K562 (cell line): ENCODE measurements at regions not wholly inside any gene's neighbourhood (a gene's known extent, or its start where the extent isn't known, plus 50 kb on each side); places are given as distances from the start of the nearest gene placed in this dataset.

Source experiments
- CTCF ChIP-seq, 3 experiments: IDR thresholded peaks in 2 of 3; conservative IDR thresholded peaks in 1 of 3; 2 replicates each; pipeline ENCODE4 v1.5.1; 2011 to 2012; ENCODE audit warnings: low read length in 3 of 3, mild to moderate bottlenecking in 3 of 3, control low read depth in 2 of 3, improper control_type of control experiment in 1 of 3, inconsistent platforms in 1 of 3, low read depth in 1 of 3, mixed read lengths in 1 of 3, moderate library complexity in 1 of 3; ENCODE audit not compliant: insufficient read depth in 2 of 3
- EZH2 ChIP-seq: IDR thresholded peaks from 2 replicates; pipeline ENCODE4 v1.6.1; 2012; ENCODE audit warnings: low read depth, mild to moderate bottlenecking, inconsistent platforms, low read length, borderline replicate concordance
- FOXJ2 ChIP-seq: fragments of 200-800 bp; sonication (Bioruptor generic); IDR thresholded peaks from 2 replicates; pipeline ENCODE4 v1.6.1; 2016; ENCODE audit warnings: missing genetic modification characterization, missing compliant biosample characterization
- TF ChIP-seq, protein P1 (sequence below): fragments of 250-450 bp; sonication (Bioruptor Pico); IDR thresholded peaks from 2 replicates; pipeline ENCODE4 v1.4.0; 2020; ENCODE audit warnings: borderline replicate concordance
- TF ChIP-seq, protein P2 (sequence below), 2 experiments: fragments of 450-650 bp; formaldehyde crosslinking in 1 of 2; IDR thresholded peaks; 2 replicates each; pipeline versions ENCODE4 v1.4.0 to v1.6.1; 2014 to 2020; ENCODE audit warnings: mild to moderate bottlenecking in 2 of 2, borderline replicate concordance in 1 of 2, low read depth in 1 of 2

- TF ChIP-seq, protein P1, sequence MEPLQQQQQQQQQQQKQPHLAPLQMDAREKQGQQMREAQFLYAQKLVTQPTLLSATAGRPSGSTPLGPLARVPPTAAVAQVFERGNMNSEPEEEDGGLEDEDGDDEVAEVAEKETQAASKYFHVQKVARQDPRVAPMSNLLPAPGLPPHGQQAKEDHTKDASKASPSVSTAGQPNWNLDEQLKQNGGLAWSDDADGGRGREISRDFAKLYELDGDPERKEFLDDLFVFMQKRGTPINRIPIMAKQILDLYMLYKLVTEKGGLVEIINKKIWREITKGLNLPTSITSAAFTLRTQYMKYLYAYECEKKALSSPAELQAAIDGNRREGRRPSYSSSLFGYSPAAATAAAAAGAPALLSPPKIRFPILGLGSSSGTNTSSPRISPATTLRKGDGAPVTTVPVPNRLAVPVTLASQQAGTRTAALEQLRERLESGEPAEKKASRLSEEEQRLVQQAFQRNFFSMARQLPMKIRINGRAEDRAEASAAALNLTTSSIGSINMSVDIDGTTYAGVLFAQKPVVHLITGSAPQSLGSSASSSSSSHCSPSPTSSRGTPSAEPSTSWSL (CRISPR knock-in tag): no peak
- TF ChIP-seq CTCF (IDR thresholded peaks at IDR 0.05 in 2 of 3, conservative IDR thresholded peaks at IDR 0.05 in 1 of 3; ENCODE audit: insufficient read depth in 2 of 3, low read depth in 1 of 3, low read length in 3 of 3) (no peak), EZH2 (no peak), FOXJ2 (tag) (no peak)
- TF ChIP-seq, protein P2, sequence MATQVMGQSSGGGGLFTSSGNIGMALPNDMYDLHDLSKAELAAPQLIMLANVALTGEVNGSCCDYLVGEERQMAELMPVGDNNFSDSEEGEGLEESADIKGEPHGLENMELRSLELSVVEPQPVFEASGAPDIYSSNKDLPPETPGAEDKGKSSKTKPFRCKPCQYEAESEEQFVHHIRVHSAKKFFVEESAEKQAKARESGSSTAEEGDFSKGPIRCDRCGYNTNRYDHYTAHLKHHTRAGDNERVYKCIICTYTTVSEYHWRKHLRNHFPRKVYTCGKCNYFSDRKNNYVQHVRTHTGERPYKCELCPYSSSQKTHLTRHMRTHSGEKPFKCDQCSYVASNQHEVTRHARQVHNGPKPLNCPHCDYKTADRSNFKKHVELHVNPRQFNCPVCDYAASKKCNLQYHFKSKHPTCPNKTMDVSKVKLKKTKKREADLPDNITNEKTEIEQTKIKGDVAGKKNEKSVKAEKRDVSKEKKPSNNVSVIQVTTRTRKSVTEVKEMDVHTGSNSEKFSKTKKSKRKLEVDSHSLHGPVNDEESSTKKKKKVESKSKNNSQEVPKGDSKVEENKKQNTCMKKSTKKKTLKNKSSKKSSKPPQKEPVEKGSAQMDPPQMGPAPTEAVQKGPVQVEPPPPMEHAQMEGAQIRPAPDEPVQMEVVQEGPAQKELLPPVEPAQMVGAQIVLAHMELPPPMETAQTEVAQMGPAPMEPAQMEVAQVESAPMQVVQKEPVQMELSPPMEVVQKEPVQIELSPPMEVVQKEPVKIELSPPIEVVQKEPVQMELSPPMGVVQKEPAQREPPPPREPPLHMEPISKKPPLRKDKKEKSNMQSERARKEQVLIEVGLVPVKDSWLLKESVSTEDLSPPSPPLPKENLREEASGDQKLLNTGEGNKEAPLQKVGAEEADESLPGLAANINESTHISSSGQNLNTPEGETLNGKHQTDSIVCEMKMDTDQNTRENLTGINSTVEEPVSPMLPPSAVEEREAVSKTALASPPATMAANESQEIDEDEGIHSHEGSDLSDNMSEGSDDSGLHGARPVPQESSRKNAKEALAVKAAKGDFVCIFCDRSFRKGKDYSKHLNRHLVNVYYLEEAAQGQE (IDR thresholded peaks at IDR 0.05; ENCODE audit: borderline replicate concordance): no peak
- TF ChIP-seq, protein P2 (CRISPR knock-in tag; IDR thresholded peaks at IDR 0.05; ENCODE audit: low read depth): no peak
Measured at GRCh38 chr4:63965875-63966274, 443.4 kb downstream of the TECRL start.
